ENCODE measurements at regions not wholly inside any gene's neighbourhood (a gene's known extent, or its start where the extent isn't known, plus 50 kb on each side); places are given as distances from the start of the nearest gene placed in this dataset.
"Not testable (repeated sequence)": the region's sequence is repeated elsewhere in the genome, so short reads cannot be mapped to it uniquely, and the experiment has no call there.

GRCh38 chr6:135115411-135115810, 60.8 kb upstream of the HBS1L start:
- Histone ChIP-seq H3K27ac (no peak overlapping the region), H2AFZ (replicated peaks) (no peak overlapping the region), H3K4me2 (no peak overlapping the region), H3K79me2 (ENCODE audit: low read depth) (no peaks in the 10 kb centered on the region), H3K4me1 (no peaks in the 10 kb centered on the region), H3K27me3 (no peaks in the 10 kb centered on the region), H3K36me3 (no peaks in the 10 kb centered on the region), H3F3A (ENCODE audit: low read depth) (no peaks in the 10 kb centered on the region), H3K9me3 (ENCODE audit: low read depth) (no peaks in the 10 kb centered on the region), H3K9ac (no peak overlapping the region), H3K4me3 (no peak overlapping the region), H4K20me1 (ENCODE audit: low read depth) (no peaks in the 10 kb centered on the region)
- H3K27ac Mint-ChIP-seq: no peak overlapping the region
- no peak for DNase-seq (ENCODE audit: low spot score)
- H3K9me3 Mint-ChIP-seq: no peaks in the 10 kb centered on the region
- no peaks in the 10 kb centered on the region for H3K36me3 Mint-ChIP-seq
- H3K27me3 Mint-ChIP-seq (ENCODE audit: insufficient read depth, low read depth): no peaks in the 10 kb centered on the region
- no peaks in the 10 kb centered on the region for H3K4me1 Mint-ChIP-seq
- no peak for TF ChIP-seq EZH2 (IDR thresholded peaks at IDR 0.05)
- TF ChIP-seq EZH2phosphoT487 (IDR thresholded peaks at IDR 0.05): no peak
- TF ChIP-seq CTCF (IDR thresholded peaks at IDR 0.05): no peak
- H3K4me3 Mint-ChIP-seq: no peak overlapping the region

GRCh38 chr6:135114355-135115145, 59.9 kb upstream of the HBS1L start:
- H3K9ac ChIP-seq: no peak overlapping the region
- Mint-ChIP-seq H3K27ac (no peak overlapping the region), H3K27me3 (ENCODE audit: insufficient read depth, low read depth) (no peaks in the 10 kb centered on the region), H3K4me3 (no peak overlapping the region), H3K4me1 (no peaks in the 10 kb centered on the region), H3K36me3 (no peaks in the 10 kb centered on the region), H3K9me3 (no peaks in the 10 kb centered on the region)
- H2AFZ ChIP-seq (replicated peaks): no peak overlapping the region
- no peaks in the 10 kb centered on the region for H3K9me3 ChIP-seq (ENCODE audit: low read depth)
- no peak for TF ChIP-seq CTCF (IDR thresholded peaks at IDR 0.05)
- H3K79me2 ChIP-seq (ENCODE audit: low read depth): no peaks in the 10 kb centered on the region
- H3K4me3 ChIP-seq: no peak overlapping the region
- H3F3A ChIP-seq (ENCODE audit: low read depth): no peaks in the 10 kb centered on the region
- H3K27ac ChIP-seq: no peak overlapping the region
- H4K20me1 ChIP-seq (ENCODE audit: low read depth): no peaks in the 10 kb centered on the region
- H3K4me1 ChIP-seq: no peaks in the 10 kb centered on the region
- no peaks in the 10 kb centered on the region for H3K27me3 ChIP-seq
- H3K36me3 ChIP-seq: no peaks in the 10 kb centered on the region
- H3K4me2 ChIP-seq: no peak overlapping the region
- DNase-seq (ENCODE audit: low spot score): no peak

GRCh38 chr6:135113860-135114259, 59.2 kb upstream of the HBS1L start:
- H4K20me1 ChIP-seq (ENCODE audit: low read depth): no peaks in the 10 kb centered on the region
- no peaks in the 10 kb centered on the region for H3K27me3 Mint-ChIP-seq (ENCODE audit: insufficient read depth, low read depth)
- H3K4me2 ChIP-seq: no peak overlapping the region
- no peaks in the 10 kb centered on the region for H3K27me3 ChIP-seq
- no peak overlapping the region for H3K27ac Mint-ChIP-seq
- no peak overlapping the region for H2AFZ ChIP-seq (replicated peaks)
- H3K27ac ChIP-seq: no peak overlapping the region
- no peak overlapping the region for H3K9ac ChIP-seq
- TF ChIP-seq CTCF (IDR thresholded peaks at IDR 0.05) (no peak), EZH2phosphoT487 (IDR thresholded peaks at IDR 0.05) (no peak), EZH2 (IDR thresholded peaks at IDR 0.05) (no peak)
- H3K36me3 Mint-ChIP-seq: no peaks in the 10 kb centered on the region
- H3K9me3 ChIP-seq (ENCODE audit: low read depth): no peaks in the 10 kb centered on the region
- no peaks in the 10 kb centered on the region for H3K4me1 ChIP-seq
- no peak overlapping the region for H3K4me3 ChIP-seq
- H3K9me3 Mint-ChIP-seq: no peaks in the 10 kb centered on the region
- no peak overlapping the region for H3K4me3 Mint-ChIP-seq
- DNase-seq (ENCODE audit: low spot score): no peak
- no peaks in the 10 kb centered on the region for H3K4me1 Mint-ChIP-seq
- no peaks in the 10 kb centered on the region for H3K79me2 ChIP-seq (ENCODE audit: low read depth)
- no peaks in the 10 kb centered on the region for H3F3A ChIP-seq (ENCODE audit: low read depth)
- no peaks in the 10 kb centered on the region for H3K36me3 ChIP-seq

GRCh38 chr6:135112951-135113350, 58.3 kb upstream of the HBS1L start:
- not testable (repeated sequence) for H3K36me3 Mint-ChIP-seq; H2AFZ ChIP-seq (replicated peaks); H3K27me3 Mint-ChIP-seq (ENCODE audit: insufficient read depth, low read depth); H3K36me3 ChIP-seq; H3K27ac ChIP-seq; H4K20me1 ChIP-seq (ENCODE audit: low read depth); H3K4me3 ChIP-seq; H3K4me1 ChIP-seq; DNase-seq (ENCODE audit: low spot score); H3K9ac ChIP-seq; H3K9me3 ChIP-seq (ENCODE audit: low read depth); H3K9me3 Mint-ChIP-seq; H3K4me3 Mint-ChIP-seq; H3K4me2 ChIP-seq; H3K27me3 ChIP-seq; H3K4me1 Mint-ChIP-seq; H3K27ac Mint-ChIP-seq; H3K79me2 ChIP-seq (ENCODE audit: low read depth); H3F3A ChIP-seq (ENCODE audit: low read depth)

GRCh38 chr6:135110261-135110781, 55.7 kb upstream of the HBS1L start:
- not testable (repeated sequence) for H3K27ac ChIP-seq; H3K9ac ChIP-seq; H3K36me3 Mint-ChIP-seq; H4K20me1 ChIP-seq (ENCODE audit: low read depth); H3K4me3 Mint-ChIP-seq; H3K79me2 ChIP-seq (ENCODE audit: low read depth); H3K27ac Mint-ChIP-seq; H3K9me3 ChIP-seq (ENCODE audit: low read depth); DNase-seq (ENCODE audit: low spot score); H3K4me3 ChIP-seq; H2AFZ ChIP-seq (replicated peaks); H3F3A ChIP-seq (ENCODE audit: low read depth); H3K36me3 ChIP-seq; H3K27me3 Mint-ChIP-seq (ENCODE audit: insufficient read depth, low read depth); H3K4me1 ChIP-seq; H3K27me3 ChIP-seq; H3K4me2 ChIP-seq; H3K4me1 Mint-ChIP-seq; H3K9me3 Mint-ChIP-seq

Data from neural progenitor cell (in vitro differentiated cells).